DOHH2 (cell line): ENCODE measurements at regions not wholly inside any gene's neighbourhood (a gene's known extent, or its start where the extent isn't known, plus 50 kb on each side); places are given as distances from the start of the nearest gene placed in this dataset.

Experiments used
- H3F3A ChIP-seq: fragments of 200-600 bp; sonication (generic), shearing (Covaris generic); 2 replicates; pipeline ENCODE4 v1.6.0; 2016; ENCODE audit warnings: antibody characterized with exemption, mild to moderate bottlenecking; ENCODE audit not compliant: control insufficient read depth, insufficient read depth
- H3K27ac ChIP-seq: fragments of 200-600 bp; sonication (generic); 2 replicates; pipeline ENCODE4 v1.5.1; 2014; ENCODE audit warnings: low read depth, mild to moderate bottlenecking, low read length, moderate library complexity
- H3K27me3 ChIP-seq: fragments of 200-600 bp; sonication (generic); 2 replicates; pipeline ENCODE4 v1.6.1; 2014; ENCODE audit warnings: mild to moderate bottlenecking, low read length, mixed read lengths; ENCODE audit not compliant: control insufficient read depth
- H3K36me3 ChIP-seq: fragments of 200-600 bp; sonication (generic); 2 replicates; pipeline ENCODE4 v1.6.1; 2014; ENCODE audit warnings: mild to moderate bottlenecking, low read length, moderate library complexity, mixed read lengths; ENCODE audit not compliant: control insufficient read depth
- H3K4me1 ChIP-seq: fragments of 200-600 bp; sonication (generic); 2 replicates; pipeline ENCODE4 v1.6.1; 2014; ENCODE audit warnings: mild to moderate bottlenecking, low read length, mixed read lengths; ENCODE audit not compliant: control insufficient read depth
- H3K4me2 ChIP-seq: fragments of 200-600 bp; sonication (generic); 2 replicates; pipeline ENCODE4 v1.6.0; 2014; ENCODE audit warnings: mild to moderate bottlenecking, low read length, moderate library complexity
- H3K4me3 ChIP-seq: fragments of 200-600 bp; sonication (generic); 2 replicates; pipeline ENCODE4 v1.5.1; 2014; ENCODE audit warnings: mild to moderate bottlenecking, low read length, mixed read lengths
- H3K79me2 ChIP-seq: fragments of 200-600 bp; sonication (generic); 2 replicates; pipeline ENCODE4 v1.6.1; 2014; ENCODE audit warnings: mild to moderate bottlenecking, low read length, mixed read lengths; ENCODE audit not compliant: control insufficient read depth
- H3K9me2 ChIP-seq: fragments of 200-600 bp; sonication (generic); replicated peaks from 2 replicates; pipeline ENCODE4 v1.6.1; 2014; ENCODE audit warnings: mild to moderate bottlenecking, low read length, mixed read lengths; ENCODE audit not compliant: control insufficient read depth
- H3K9me3 ChIP-seq: fragments of 200-600 bp; sonication (generic); 2 replicates; pipeline ENCODE4 v1.6.1; 2014; ENCODE audit warnings: antibody characterized with exemption, low read length, mixed read lengths; ENCODE audit not compliant: control insufficient read depth, insufficient read depth
- H4K20me1 ChIP-seq: fragments of 200-600 bp; sonication (generic); 2 replicates; pipeline ENCODE4 v1.6.0; 2014; ENCODE audit warnings: low read depth, mild to moderate bottlenecking, antibody characterized with exemption, low read length, moderate library complexity; ENCODE audit not compliant: control insufficient read depth, insufficient read depth
- CTCF ChIP-seq: fragments of 200-600 bp; sonication (generic); IDR thresholded peaks from one replicate; pipeline ENCODE4 v1.5.1; 2014; ENCODE audit warnings: antibody characterized with exemption, mild to moderate bottlenecking, low read depth, low read length; ENCODE audit not compliant: poor library complexity, severe bottlenecking
- EZH2phosphoT487 ChIP-seq: fragments of 200-600 bp; sonication (generic); IDR thresholded peaks from 2 replicates; pipeline ENCODE4 v1.6.1; 2017; ENCODE audit warnings: borderline replicate concordance, mild to moderate bottlenecking, antibody characterized with exemption, low read length, moderate library complexity, mixed read lengths

GRCh38 chr19:28201462-28201943, 1011.4 kb downstream of the UQCRFS1 start:
- Histone ChIP-seq H3K36me3 (no peaks in the 10 kb centered on the region), H3K4me2 (no peak overlapping the region), H3K4me3 (no peak overlapping the region), H3K9me2 (no peaks in the 10 kb centered on the region), H3K4me1 (no peaks in the 10 kb centered on the region), H3K79me2 (no peaks in the 10 kb centered on the region), H3F3A (no peaks in the 10 kb centered on the region), H3K9me3 (peaks cover 7% of the 10 kb centered on the region; the same call in 1 of the 2 replicates), H3K27me3 (no peaks in the 10 kb centered on the region), H3K27ac (no peak overlapping the region), H4K20me1 (no peaks in the 10 kb centered on the region)
- TF ChIP-seq CTCF (no peak), EZH2phosphoT487 (no peak)

GRCh38 chr19:28199323-28199722, 1013.6 kb downstream of the UQCRFS1 start:
- H4K20me1 ChIP-seq, result no peaks in the 10 kb centered on the region
- no peaks in the 10 kb centered on the region for H3K79me2 ChIP-seq
- H3K36me3 ChIP-seq, result no peaks in the 10 kb centered on the region
- H3K4me1 ChIP-seq, result no peaks in the 10 kb centered on the region
- H3K27ac ChIP-seq, result no peak overlapping the region
- no peak for TF ChIP-seq CTCF
- no peak for TF ChIP-seq EZH2phosphoT487
- H3F3A ChIP-seq, result no peaks in the 10 kb centered on the region
- H3K9me3 ChIP-seq, result peaks cover 7% of the 10 kb centered on the region; the same call in 1 of the 2 replicates
- no peak overlapping the region for H3K4me3 ChIP-seq
- H3K27me3 ChIP-seq, result no peaks in the 10 kb centered on the region
- no peaks in the 10 kb centered on the region for H3K9me2 ChIP-seq
- H3K4me2 ChIP-seq, result no peak overlapping the region

- H3K9me3 ChIP-seq, result peaks cover 7% of the 10 kb centered on the region; the same call in 1 of the 2 replicates
- H3K27ac ChIP-seq, result no peak overlapping the region
- no peaks in the 10 kb centered on the region for H3K9me2 ChIP-seq
- no peak overlapping the region for H3K4me2 ChIP-seq
- H3K79me2 ChIP-seq, result no peaks in the 10 kb centered on the region
- no peaks in the 10 kb centered on the region for H3K27me3 ChIP-seq
- H4K20me1 ChIP-seq, result no peaks in the 10 kb centered on the region
- no peaks in the 10 kb centered on the region for H3F3A ChIP-seq
- no peaks in the 10 kb centered on the region for H3K36me3 ChIP-seq
- TF ChIP-seq CTCF (no peak), EZH2phosphoT487 (no peak)
- no peaks in the 10 kb centered on the region for H3K4me1 ChIP-seq
- H3K4me3 ChIP-seq, result no peak overlapping the region
Observed at GRCh38 chr19:28196961-28197360, 1016.0 kb downstream of the UQCRFS1 start.
